HepG2 (cell line): ENCODE measurements at regions not wholly inside any gene's neighbourhood (a gene's known extent, or its start where the extent isn't known, plus 50 kb on each side); places are given as distances from the start of the nearest gene placed in this dataset.

Experiments used
- ATAC-seq: fragments of 200-7000 bp; cut with Tn5 transposase; 3 replicates; pipeline ENCODE4 v1.9.1; 2020; ENCODE audit warnings: mild to moderate bottlenecking, moderate library complexity
- BruUV-seq: library from RNA; stranded (reverse); fragments of 400-500 nt; replicated peaks from 2 replicates; lab custom pipeline; 2021; lab: Mats Ljungman, UMichigan
- CTCF ChIA-PET: fragments of 300-600 bp; formaldehyde crosslinking; extraction: SDS; loops from one replicate; lab custom pipeline; 2021; ENCODE audit warnings: low total read pairs, inconsistent platforms, low intra/inter-chr PET ratio; lab: Yijun Ruan, JAX
- POLR2A ChIA-PET: fragments of 350-600 bp; sonication (Branson Sonifier 250); formaldehyde crosslinking; loops from one replicate; lab custom pipeline; 2020; ENCODE audit warnings: antibody characterized with exemption, inconsistent platforms; lab: Yijun Ruan, JAX
- DNase-seq: peaks from one replicate; pipeline ENCODE4 v3.0.0-alpha.2; 2015; ENCODE audit warnings: low spot score
- FAIRE-seq: peaks from 3 replicates; lab custom pipeline; 2011; peaks lifted over from hg19 to GRCh38; lab: Jason Lieb, UNC
- H2AFZ ChIP-seq: one replicate; pipeline ENCODE4 v1.6.1; 2011; ENCODE audit warnings: low read length, inconsistent platforms
- H3K27ac ChIP-seq: fragments of 300-600 bp; 3 replicates; pipeline ENCODE4 v1.8.0; 2011; ENCODE audit warnings: mixed run types, mild to moderate bottlenecking, mixed read lengths, low read length, inconsistent platforms; ENCODE audit not compliant: insufficient read depth; ENCODE audit errors: extremely low read length
- H3K27me3 ChIP-seq, 2 experiments: fragments of 200-600 bp in 1 of 2; 2 replicates in 1 of 2; 3 replicates in 1 of 2; pipeline versions ENCODE4 v1.6.0 to v1.8.0; 2011; ENCODE audit warnings: low read length in 2 of 2, mild to moderate bottlenecking in 2 of 2, moderate library complexity in 2 of 2, inconsistent platforms in 1 of 2; ENCODE audit not compliant: insufficient read depth in 2 of 2, control insufficient read depth in 1 of 2
- H3K36me3 ChIP-seq, 2 experiments: fragments of 200-600 bp in 1 of 2; replicated peaks in 1 of 2; 2 replicates in 1 of 2; 3 replicates in 1 of 2; pipeline versions ENCODE4 v1.5.1 to v1.8.0; 2011; ENCODE audit warnings: low read length in 2 of 2, inconsistent platforms in 1 of 2; ENCODE audit not compliant: insufficient read depth in 2 of 2, control insufficient read depth in 1 of 2
- H3K4me1 ChIP-seq: 2 replicates; pipeline ENCODE4 v1.5.1; 2012; ENCODE audit warnings: low read length, inconsistent platforms; ENCODE audit not compliant: insufficient read depth
- H3K4me2 ChIP-seq: 2 replicates; pipeline ENCODE4 v1.6.0; 2011; ENCODE audit warnings: low read depth, low read length, inconsistent platforms
- H3K4me3 ChIP-seq, 3 experiments: fragments of 200-600 bp in 1 of 3; sonication (generic), shearing (Covaris generic) in 1 of 3; replicated peaks in 1 of 3; 2 replicates each; pipeline ENCODE4 v1.5.1; 2011 to 2016; ENCODE audit warnings: low read length in 3 of 3, inconsistent platforms in 2 of 3, low read depth in 2 of 3, mild to moderate bottlenecking in 2 of 3, control low read depth in 1 of 3, mixed read lengths in 1 of 3; ENCODE audit not compliant: insufficient read depth in 1 of 3
- H3K79me2 ChIP-seq: one replicate; pipeline ENCODE4 v1.6.1; 2011; ENCODE audit warnings: low read length, inconsistent platforms; ENCODE audit not compliant: insufficient read depth
- H3K9ac ChIP-seq: 2 replicates; pipeline ENCODE4 v1.6.0; 2011; ENCODE audit warnings: mild to moderate bottlenecking, low read depth, low read length, inconsistent platforms; ENCODE audit not compliant: insufficient read depth
- H3K9me3 ChIP-seq: 2 replicates; pipeline ENCODE4 v1.5.1; 2012; ENCODE audit warnings: mild to moderate bottlenecking, low read length
- H4K20me1 ChIP-seq: 2 replicates; pipeline ENCODE4 v1.6.0; 2011; ENCODE audit warnings: inconsistent platforms, mild to moderate bottlenecking, low read length, moderate library complexity; ENCODE audit not compliant: insufficient read depth
- AGO2 ChIP-seq: fragments of 200-400 bp; formaldehyde crosslinking; optimal IDR thresholded peaks from 2 replicates; pipeline ENCODE3; 2017; ENCODE audit warnings: mild to moderate bottlenecking, low read depth, low read length, moderate library complexity
- CREBL2 ChIP-seq: sonication (generic); formaldehyde crosslinking; IDR thresholded peaks from 2 replicates; pipeline ENCODE4 v1.8.1; 2023; ENCODE audit warnings: missing genetic modification reagents, mild to moderate bottlenecking, borderline replicate concordance
- ELF4 ChIP-seq: sonication (generic); formaldehyde crosslinking; IDR thresholded peaks from 2 replicates; pipeline ENCODE4 v1.5.0; 2020; ENCODE audit warnings: missing genetic modification reagents, mild to moderate bottlenecking, moderate library complexity, borderline replicate concordance
- HINFP ChIP-seq: sonication (generic); formaldehyde crosslinking; IDR thresholded peaks from 2 replicates; pipeline ENCODE4 v1.4.0; 2020; ENCODE audit warnings: low read depth, mild to moderate bottlenecking, missing genetic modification reagents
- HMGXB4 ChIP-seq, 2 experiments: sonication (generic) in 1 of 2; formaldehyde crosslinking in 1 of 2; IDR thresholded peaks; 2 replicates each; pipeline versions ENCODE4 v1.4.0 to v1.6.1; 2018 to 2020; ENCODE audit warnings: missing genetic modification reagents in 2 of 2, borderline replicate concordance in 1 of 2, low read depth in 1 of 2, mild to moderate bottlenecking in 1 of 2, missing biosample characterization in 1 of 2
- KMT2B ChIP-seq: IDR thresholded peaks from 2 replicates; pipeline ENCODE4 v1.6.1; 2016; ENCODE audit warnings: missing genetic modification reagents, missing compliant biosample characterization
- NR0B2 ChIP-seq: sonication (generic); formaldehyde crosslinking; IDR thresholded peaks from 2 replicates; pipeline ENCODE4 v1.4.0; 2020; ENCODE audit warnings: mild to moderate bottlenecking, missing genetic modification reagents
- PAXIP1 ChIP-seq: sonication (generic); formaldehyde crosslinking; conservative IDR thresholded peaks from 2 replicates; pipeline ENCODE4 v1.4.0; 2020; ENCODE audit warnings: mild to moderate bottlenecking, missing genetic modification reagents, moderate library complexity
- PBX2 ChIP-seq: IDR thresholded peaks from 2 replicates; pipeline ENCODE4 v1.6.1; 2016; ENCODE audit warnings: control low read depth
- RORA ChIP-seq: sonication (generic); formaldehyde crosslinking; IDR thresholded peaks from 2 replicates; pipeline ENCODE4 v1.5.0; 2020; ENCODE audit warnings: mild to moderate bottlenecking, missing genetic modification reagents, moderate library complexity
- SAP130 ChIP-seq: IDR thresholded peaks from 2 replicates; pipeline ENCODE4 v1.6.1; 2016; ENCODE audit warnings: low read depth
- TCF7 ChIP-seq: sonication (generic); IDR thresholded peaks from 2 replicates; pipeline ENCODE4 v1.6.1; 2016; ENCODE audit warnings: antibody characterized with exemption, low read depth
- ZFYVE20 ChIP-seq: sonication (generic); formaldehyde crosslinking; IDR thresholded peaks from 2 replicates; pipeline ENCODE4 v1.8.0; 2023; ENCODE audit warnings: low read depth, mild to moderate bottlenecking, moderate library complexity, missing genetic modification reagents, borderline replicate concordance
- ZNF569 ChIP-seq: sonication (generic); formaldehyde crosslinking; IDR thresholded peaks from 2 replicates; pipeline ENCODE4 v1.5.0; 2020; ENCODE audit warnings: mild to moderate bottlenecking, missing genetic modification reagents, moderate library complexity, borderline replicate concordance
- ZNF784 ChIP-seq: sonication (generic); formaldehyde crosslinking; IDR thresholded peaks from 2 replicates; pipeline ENCODE4 v1.5.1; 2020; ENCODE audit warnings: missing genetic modification reagents, mild to moderate bottlenecking, borderline replicate concordance
- WGBS: methylation state at CpG from one replicate; pipeline ENCODE4 v1.1.6; 2017; ENCODE audit warnings: low lambda C conversion rate; 5-methylcytosine and 5-hydroxymethylcytosine counted together
- in situ Hi-C: cut with HindIII; loops from 2 replicates; pipeline ENCODE4 v1.10.0; 2017; ENCODE audit warnings: low pct_unique_long_range_greater_than_20kb; ENCODE audit not compliant: extremely low pct_ligation_motif_present
- intact Hi-C: fragments of 100-400 bp; cut with micrococcal nuclease; formaldehyde crosslinking; loops from one replicate; pipeline ENCODE4 v1.10.0; 2022; ENCODE audit not compliant: unreplicated experiment

- ChIA-PET CTCF (no interaction called here), POLR2A (no interaction called here)
- H3K4me1 ChIP-seq, result no peaks in the 10 kb centered on the region
- H3K79me2 ChIP-seq, result no peaks in the 10 kb centered on the region
- no peaks in the 10 kb centered on the region for H4K20me1 ChIP-seq
- H2AFZ ChIP-seq, result no peak overlapping the region
- no peak overlapping the region for H3K27ac ChIP-seq
- no peak overlapping the region for H3K4me2 ChIP-seq
- BruUV-seq, result no TSS peak
- DNase-seq (no peak), ATAC-seq (no peak), FAIRE-seq (no peak)
- 67% methylated on average over 4 of the region's 4 CpGs for WGBS
- no peaks in the 10 kb centered on the region; the same call in 1 of the 2 replicates for H3K9me3 ChIP-seq
- intact Hi-C loops (no loop called here), in situ Hi-C loops (no loop called here)
- no peak overlapping the region for H3K4me3 ChIP-seq
- H3K9ac ChIP-seq, result no peak overlapping the region
- no peaks in the 10 kb centered on the region for H3K36me3 ChIP-seq
- no peaks in the 10 kb centered on the region for H3K27me3 ChIP-seq
- TF ChIP-seq ZNF784 (CRISPR knock-in tag), result no peak
- TF ChIP-seq ZNF569 (CRISPR knock-in tag), result no peak
- TF ChIP-seq ELF4 (CRISPR knock-in tag), result no peak
- no peak for TF ChIP-seq RORA
- TF ChIP-seq SAP130 (CRISPR knock-in tag), result no peak
- TF ChIP-seq PAXIP1 (CRISPR knock-in tag), result no peak
- no peak for TF ChIP-seq HMGXB4 (CRISPR knock-in tag; IDR thresholded peaks at IDR 0.05; ENCODE audit: borderline replicate concordance in 1 of 2, low read depth in 1 of 2)
- TF ChIP-seq HINFP (CRISPR knock-in tag), result no peak
- TF ChIP-seq PBX2, result no peak
- TF ChIP-seq CREBL2 (CRISPR knock-in tag), result no peak
- TF ChIP-seq ZFYVE20 (CRISPR knock-in tag), result no peak
- no peak for TF ChIP-seq NR0B2 (CRISPR knock-in tag)
- no peak for TF ChIP-seq TCF7
- no peak for TF ChIP-seq KMT2B (CRISPR knock-in tag)
- no peak for TF ChIP-seq AGO2
These were observed 377.5 kb upstream of the DYNLRB2 start for GRCh38 chr16:80163339-80163738.
